Skeletal muscle cell (primary cell): ENCODE measurements at regions not wholly inside any gene's neighbourhood (a gene's known extent, or its start where the extent isn't known, plus 50 kb on each side); places are given as distances from the start of the nearest gene placed in this dataset.
A peak's percentile ranks its signal among the peaks of the same experiment; 100 is the strongest.

ENCODE experiments used
- DNase-seq: peaks from one replicate; pipeline ENCODE4 v3.0.0-alpha.2; 2010; ENCODE audit warnings: low read depth
- H3K4me3 ChIP-seq: 2 replicates; pipeline ENCODE4 v1.5.1; 2011; ENCODE audit warnings: low read depth, mild to moderate bottlenecking, control low read depth, low read length, moderate library complexity

DNA sequence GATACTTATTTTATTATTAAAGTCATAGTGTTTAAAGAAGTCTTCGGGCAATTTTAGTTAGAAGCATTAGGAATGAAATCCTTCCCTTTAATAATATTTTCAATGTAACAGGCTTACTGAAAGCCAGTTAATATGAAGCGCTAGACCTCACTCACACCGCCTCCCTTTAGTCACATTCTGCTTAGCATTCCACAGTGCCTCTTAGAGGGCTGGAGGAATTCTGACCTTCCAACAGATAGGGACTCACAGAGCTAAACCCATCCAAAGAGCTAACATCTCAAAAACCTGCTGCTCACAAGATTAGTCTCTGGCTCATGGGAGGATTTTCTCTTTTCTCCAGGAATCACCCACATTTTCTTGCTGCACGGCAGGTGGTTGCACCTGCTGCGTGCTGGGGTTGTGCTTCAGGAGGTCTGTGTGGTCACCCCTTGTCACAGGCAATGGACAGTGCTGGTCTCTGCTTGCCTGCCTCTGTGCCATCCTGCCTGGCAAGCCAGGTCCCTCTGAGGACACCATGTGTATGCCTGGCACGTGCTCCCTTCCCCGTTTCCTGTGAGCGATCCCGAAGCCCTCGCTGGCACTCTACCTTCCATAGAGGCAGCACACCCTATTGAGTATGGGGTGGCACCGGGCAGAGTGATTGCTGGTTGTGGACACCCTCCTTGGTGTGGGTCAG lies 91.8 kb downstream of the KLF6 start:
- DNase-seq = no peak
- no peak overlapping the region for H3K4me3 ChIP-seq

DNA sequence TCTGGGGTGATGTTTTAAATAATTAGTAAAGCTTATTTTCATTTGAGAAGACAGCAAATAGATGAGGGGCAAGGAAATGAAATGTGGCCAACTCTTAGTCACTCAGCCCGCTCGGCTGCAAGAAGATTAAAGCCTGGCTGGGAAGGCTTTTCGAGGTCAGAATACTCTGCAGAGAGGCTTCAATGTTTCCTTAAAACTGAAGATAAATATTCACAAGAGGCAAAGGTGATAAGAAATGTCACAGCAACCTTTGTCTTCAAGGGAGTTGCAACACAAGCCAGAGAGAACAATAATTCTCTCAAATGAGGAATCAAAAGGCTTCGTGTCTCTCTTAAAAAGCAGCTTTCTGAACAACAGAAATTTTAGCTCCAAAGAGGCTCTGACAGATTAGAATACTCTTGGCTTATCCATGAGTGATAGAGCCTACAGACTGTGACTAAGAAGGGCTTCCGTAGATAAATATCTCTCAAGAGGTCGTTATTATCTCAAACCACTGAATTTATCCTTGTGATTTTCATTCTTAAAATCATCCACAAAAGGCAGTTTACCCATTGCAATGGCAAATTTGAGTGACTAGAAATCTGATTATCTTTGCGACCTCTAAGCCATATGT lies 92.5 kb downstream of the KLF6 start:
- no peak for DNase-seq
- no peak overlapping the region for H3K4me3 ChIP-seq

- DNase-seq = no peak
- H3K4me3 ChIP-seq = no peak overlapping the region
These were observed 93.5 kb downstream of the KLF6 start for GRCh38 chr10:3691482-3691881.

DNA sequence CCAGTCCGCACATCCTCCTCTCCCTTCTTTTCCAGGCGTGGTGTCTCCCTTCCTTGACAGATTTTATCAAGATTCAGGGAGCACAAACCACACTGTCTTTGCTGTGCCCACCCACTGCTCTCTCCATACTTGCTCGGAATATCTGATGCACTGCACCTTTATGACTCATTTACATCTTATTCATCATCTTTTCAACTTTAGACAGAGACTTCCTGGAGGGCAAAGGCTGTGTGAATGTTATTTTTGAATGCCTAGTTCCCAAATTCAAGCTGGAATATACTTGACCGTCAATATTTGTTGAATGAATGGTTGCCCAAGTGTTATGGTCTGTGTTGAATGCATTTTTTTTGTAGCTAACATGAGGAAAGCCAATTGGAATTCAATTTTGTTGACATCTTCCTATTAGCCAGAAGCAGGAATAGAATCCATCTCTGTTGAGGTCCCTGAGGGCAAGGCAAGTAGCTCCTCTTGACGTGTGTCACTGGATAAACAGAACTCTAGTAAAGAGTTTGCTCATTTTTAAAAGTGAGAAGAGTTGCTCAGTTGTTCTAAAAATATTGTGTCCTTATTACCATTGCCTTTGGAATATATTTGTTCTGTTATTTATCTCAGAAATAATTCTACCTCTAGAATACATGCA lies 95.0 kb downstream of the KLF6 start:
- DNase-seq = no peak
- H3K4me3 ChIP-seq = no peak overlapping the region

- DNase-seq = no peak
- H3K4me3 ChIP-seq = no peak overlapping the region
These were observed 97.4 kb downstream of the KLF6 start for GRCh38 chr10:3687510-3688081.

DNA sequence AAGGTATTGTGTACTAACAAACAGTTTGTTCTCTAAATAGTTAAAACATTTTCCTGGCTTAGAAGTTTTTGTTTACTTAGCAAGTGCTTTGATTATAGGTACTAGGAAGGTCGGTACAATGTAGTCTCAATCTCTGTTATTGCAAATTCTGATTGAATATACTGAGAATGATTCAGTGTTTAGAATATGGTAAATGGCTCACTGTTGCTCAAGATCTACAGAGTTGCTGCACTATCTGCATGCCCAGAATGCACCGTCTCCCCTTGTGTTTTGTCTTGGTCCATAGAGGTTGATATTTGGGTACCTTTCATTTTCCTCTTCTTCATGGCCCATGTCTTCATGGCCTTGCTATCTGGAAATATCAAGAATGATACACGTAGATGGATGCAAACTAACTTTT lies 99.6 kb downstream of the KLF6 start:
- no peak for DNase-seq
- H3K4me3 ChIP-seq = no peak overlapping the region

DNA sequence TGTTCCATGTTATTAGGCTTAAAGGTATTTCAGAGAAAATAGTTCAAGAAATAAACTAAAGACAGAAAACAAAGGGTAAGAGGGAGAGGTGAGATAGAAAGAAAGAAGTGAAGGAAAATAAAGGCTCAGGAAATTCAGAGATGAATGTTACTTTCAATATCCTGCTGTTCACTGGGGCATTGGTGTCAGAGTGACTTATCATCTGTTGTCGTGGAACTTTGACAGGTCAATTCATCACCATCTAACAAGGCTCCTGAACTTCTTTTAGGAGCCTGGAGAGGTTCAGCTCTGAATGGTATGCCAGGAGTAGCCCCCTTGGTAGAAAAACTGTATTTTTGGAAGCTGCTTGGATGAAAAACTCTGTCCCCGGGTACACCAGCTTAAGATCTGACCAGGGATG lies 100.1 kb downstream of the KLF6 start:
- no peak for DNase-seq
- no peak overlapping the region for H3K4me3 ChIP-seq

DNA sequence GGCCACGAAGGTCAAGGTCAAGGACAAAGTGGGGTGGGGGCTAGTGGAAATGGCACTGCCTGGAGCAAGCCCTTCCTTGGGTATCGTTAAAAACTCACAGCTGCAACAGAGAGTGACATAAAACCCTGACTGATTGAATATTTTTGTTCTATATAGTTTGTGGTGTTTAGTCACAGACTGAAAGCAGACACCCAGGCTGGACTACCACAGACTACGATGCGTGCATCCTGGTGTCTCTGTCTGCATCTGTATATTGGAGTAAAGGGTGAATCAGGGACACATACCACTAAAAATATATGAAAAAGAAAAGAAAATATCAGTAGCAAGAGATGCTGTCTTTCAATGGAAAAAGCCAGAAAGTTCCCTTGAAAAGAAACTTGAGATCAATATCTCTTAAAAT lies 101.4 kb downstream of the KLF6 start:
- DNase-seq = no peak
- H3K4me3 ChIP-seq = no peak overlapping the region

DNA sequence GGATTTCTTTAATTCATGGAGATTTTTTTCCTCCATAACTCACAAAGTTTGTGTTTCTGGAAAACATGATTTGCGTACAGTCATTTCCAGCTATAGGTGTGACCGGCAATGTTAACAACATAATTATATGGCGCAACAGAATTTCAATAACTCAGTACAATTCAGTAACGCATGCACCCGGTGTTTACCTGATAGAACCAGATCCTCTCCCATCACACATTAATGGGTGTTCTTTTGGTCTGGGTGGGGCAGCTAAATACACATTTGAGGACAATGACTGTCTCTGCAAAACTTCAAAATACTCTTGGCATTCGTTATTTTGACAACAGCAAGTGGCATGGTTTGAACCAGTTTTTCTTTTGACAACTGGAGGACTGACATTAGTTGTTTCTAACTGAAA lies 102.3 kb downstream of the KLF6 start:
- DNase-seq = no peak

GRCh38 chr10:3681642-3682554 lies 103.1 kb downstream of the KLF6 start:
- no peak overlapping the region for H3K4me3 ChIP-seq
- DNase-seq = no peak

More for the DNA sequence above, 102.3 kb downstream of the KLF6 start:
- no peak overlapping the region for H3K4me3 ChIP-seq

- no peak overlapping the region for H3K4me3 ChIP-seq
- no peak for DNase-seq
These were observed 104.9 kb downstream of the KLF6 start for GRCh38 chr10:3679950-3680629.

DNA sequence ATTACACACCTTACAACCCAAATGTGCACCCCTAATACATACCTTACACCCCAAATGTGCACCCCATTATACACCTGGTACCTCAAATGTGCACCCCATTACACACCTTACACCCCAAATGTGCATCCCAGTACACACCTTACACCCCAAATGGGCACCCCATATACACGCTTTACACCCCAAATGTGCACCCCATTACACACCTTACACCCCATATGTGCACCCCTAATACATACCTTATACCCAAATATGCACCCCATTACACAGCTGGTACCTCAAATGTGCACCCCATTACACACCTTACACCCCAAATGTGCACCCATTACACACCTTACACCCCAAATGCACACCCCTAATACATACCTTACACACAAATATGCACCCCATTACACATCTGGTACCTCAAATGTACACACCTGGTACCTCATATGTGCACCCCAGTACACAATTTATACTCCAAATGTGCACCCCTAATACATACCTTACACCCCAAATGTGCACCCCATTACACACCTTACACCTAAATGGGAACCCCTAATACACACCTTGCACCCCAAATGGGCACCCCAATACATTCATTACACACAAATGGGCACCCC lies 106.3 kb downstream of the KLF6 start:
- DNase-seq = no peak
- no peak overlapping the region for H3K4me3 ChIP-seq

- DNase-seq = no peak
- no peak overlapping the region for H3K4me3 ChIP-seq
These were observed 108.4 kb downstream of the KLF6 start for GRCh38 chr10:3676564-3676963.

DNA sequence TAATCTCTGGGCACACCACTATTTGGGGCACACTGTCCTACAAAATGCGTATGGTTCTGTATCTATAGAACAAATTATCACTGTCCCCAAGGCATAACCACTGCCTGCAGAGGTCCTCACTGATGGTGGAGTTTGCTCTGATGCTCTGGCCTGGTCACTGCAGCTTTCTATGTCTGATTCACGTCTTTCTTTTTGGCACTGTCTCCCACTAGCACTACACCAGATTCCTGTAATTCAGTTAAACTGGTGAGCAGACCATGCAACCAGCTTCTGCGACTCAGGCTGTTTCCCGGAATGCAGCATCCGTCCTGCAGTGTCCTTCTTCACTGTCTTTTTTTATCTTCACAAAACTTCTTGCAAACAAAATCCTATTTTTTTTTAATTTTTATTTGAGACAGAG lies 112.8 kb downstream of the KLF6 start:
- DNase-seq = no peak
- H3K4me3 ChIP-seq = no peak overlapping the region

DNA sequence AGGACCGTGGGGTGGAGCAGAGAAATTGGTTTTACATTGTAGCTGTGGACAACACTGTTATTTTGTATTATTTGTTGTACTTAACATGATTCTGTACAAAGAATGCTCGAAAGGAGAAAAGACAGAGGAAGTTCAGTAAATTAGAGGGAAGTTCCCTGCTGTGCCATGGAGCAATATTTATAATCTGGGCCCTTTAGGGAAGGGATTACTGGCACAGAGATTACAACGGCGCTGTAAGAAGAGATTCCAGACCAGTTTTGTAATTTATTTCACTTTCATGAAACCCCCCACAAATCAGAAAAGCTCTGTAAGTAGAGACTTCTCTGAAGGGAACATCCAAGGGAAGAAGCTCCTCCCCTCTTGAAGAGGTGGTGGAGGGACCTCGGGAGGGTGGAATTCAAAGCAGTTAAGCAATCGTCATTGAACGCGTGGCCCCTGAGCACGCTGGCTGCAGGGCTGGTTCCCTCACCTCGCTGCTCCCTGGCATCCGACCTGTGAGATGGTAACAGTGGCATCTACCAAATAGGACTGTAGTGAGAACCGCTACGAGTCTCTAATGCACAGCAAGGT lies 113.5 kb downstream of the KLF6 start:
- no peak overlapping the region for H3K4me3 ChIP-seq
- DNase-seq = no peak

- DNase-seq = no peak
- H3K4me3 ChIP-seq = no peak overlapping the region
These were observed 116.1 kb downstream of the KLF6 start for GRCh38 chr10:3668966-3669330.

DNA sequence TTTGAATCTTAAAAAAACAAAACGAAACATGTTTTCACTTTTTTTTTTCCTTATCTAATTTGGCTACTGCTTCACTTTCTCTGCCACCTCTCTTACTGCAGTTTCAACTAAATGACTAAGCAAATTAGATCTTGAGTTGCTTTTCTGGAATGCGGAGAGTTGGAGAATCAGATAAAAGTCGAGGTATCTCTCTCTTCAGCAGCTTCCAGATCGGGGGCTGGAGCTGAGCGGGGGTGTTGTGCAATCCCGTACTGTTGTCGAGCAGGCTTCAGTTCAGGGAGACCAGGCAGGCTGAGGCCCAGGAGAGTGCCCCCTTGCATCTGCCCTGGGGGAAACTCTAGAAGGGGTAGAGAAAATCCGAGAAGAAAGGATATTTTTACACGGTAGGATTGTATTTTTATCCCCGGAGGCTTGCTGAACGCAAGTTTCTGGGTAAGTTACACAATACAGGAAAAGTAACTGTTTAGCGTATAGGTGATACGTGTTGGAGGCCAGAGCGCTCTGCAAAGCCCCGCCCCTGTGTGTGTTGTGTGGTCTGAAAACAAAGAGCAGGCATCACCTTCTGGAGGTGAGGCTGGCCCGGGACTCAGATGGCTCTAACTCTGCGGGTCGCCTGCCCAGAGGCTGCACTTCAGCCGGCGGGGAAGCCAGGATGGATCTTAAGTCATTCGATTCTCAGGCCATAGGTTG lies 116.6 kb downstream of the KLF6 start:
- DNase-seq = peak; percentile 72
- no peak overlapping the region for H3K4me3 ChIP-seq
